Hepatocyte (in vitro differentiated cells): ENCODE measurements at regions not wholly inside any gene's neighbourhood (a gene's known extent, or its start where the extent isn't known, plus 50 kb on each side); places are given as distances from the start of the nearest gene placed in this dataset.

ENCODE experiments used
- EZH2phosphoT487 ChIP-seq: fragments of 200-600 bp; sonication (generic); IDR thresholded peaks from one replicate; pipeline ENCODE4 v1.6.1; 2018; ENCODE audit warnings: antibody characterized with exemption, mild to moderate bottlenecking, low read depth, moderate library complexity; ENCODE audit not compliant: unreplicated experiment, severe bottlenecking
- TF ChIP-seq, protein P1 (sequence below): fragments of 200-600 bp; sonication (generic); IDR thresholded peaks from 2 replicates; pipeline ENCODE4 v1.5.1; 2016; ENCODE audit warnings: antibody characterized with exemption, mild to moderate bottlenecking; ENCODE audit not compliant: poor library complexity

DNA sequence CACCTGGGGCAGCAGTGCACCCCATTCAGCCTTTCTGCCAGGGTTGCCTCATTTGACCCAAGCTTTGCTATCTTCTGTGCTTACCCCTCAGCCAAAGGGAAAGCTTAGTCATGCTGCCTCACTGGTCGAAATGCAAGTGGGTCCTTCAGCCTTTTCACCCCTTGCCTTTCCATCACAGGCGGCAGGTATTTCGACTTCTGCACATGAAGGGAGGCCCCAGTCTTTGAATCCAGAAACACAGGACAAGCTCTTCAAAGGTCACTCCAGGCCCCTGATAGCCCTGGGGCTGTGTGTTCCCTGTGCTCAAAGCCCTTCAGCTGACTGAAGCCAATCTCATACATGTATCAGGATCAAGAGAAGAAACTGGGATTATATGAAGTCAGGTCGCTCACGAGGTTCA, 129.7 kb downstream of the SNX19 start:
- TF ChIP-seq, protein P1, sequence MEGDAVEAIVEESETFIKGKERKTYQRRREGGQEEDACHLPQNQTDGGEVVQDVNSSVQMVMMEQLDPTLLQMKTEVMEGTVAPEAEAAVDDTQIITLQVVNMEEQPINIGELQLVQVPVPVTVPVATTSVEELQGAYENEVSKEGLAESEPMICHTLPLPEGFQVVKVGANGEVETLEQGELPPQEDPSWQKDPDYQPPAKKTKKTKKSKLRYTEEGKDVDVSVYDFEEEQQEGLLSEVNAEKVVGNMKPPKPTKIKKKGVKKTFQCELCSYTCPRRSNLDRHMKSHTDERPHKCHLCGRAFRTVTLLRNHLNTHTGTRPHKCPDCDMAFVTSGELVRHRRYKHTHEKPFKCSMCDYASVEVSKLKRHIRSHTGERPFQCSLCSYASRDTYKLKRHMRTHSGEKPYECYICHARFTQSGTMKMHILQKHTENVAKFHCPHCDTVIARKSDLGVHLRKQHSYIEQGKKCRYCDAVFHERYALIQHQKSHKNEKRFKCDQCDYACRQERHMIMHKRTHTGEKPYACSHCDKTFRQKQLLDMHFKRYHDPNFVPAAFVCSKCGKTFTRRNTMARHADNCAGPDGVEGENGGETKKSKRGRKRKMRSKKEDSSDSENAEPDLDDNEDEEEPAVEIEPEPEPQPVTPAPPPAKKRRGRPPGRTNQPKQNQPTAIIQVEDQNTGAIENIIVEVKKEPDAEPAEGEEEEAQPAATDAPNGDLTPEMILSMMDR = no peak
- no peak for TF ChIP-seq EZH2phosphoT487
